ENCODE measurements at regions not wholly inside any gene's neighbourhood (a gene's known extent, or its start where the extent isn't known, plus 50 kb on each side); places are given as distances from the start of the nearest gene placed in this dataset.

- no peaks in the 10 kb centered on the region for H3K9me3 Mint-ChIP-seq
- CTCF ChIA-PET: no interaction called here
- no peak overlapping the region for H3K4me3 Mint-ChIP-seq
- TF ChIP-seq CTCF (IDR thresholded peaks at IDR 0.05): no peak
- no peaks in the 10 kb centered on the region for H3K36me3 Mint-ChIP-seq (ENCODE audit: low read depth)
- intact Hi-C loops (cut with micrococcal nuclease): no loop called here
- H3K27me3 Mint-ChIP-seq: no peaks in the 10 kb centered on the region
- no peaks in the 10 kb centered on the region for H3K4me1 Mint-ChIP-seq
- POLR2A ChIA-PET: no interaction called here
- no peak overlapping the region for H3K27ac Mint-ChIP-seq
- no peak for ATAC-seq (ENCODE audit: low read depth)
- no peak for DNase-seq
These were observed 449.4 kb upstream of the HTR2C start for GRCh38 chrX:114134465-114134864.

- ChIA-PET CTCF (no interaction called here), POLR2A (no interaction called here)
- TF ChIP-seq CTCF (IDR thresholded peaks at IDR 0.05): no peak
- H3K36me3 Mint-ChIP-seq (ENCODE audit: low read depth): no peaks in the 10 kb centered on the region
- ATAC-seq (ENCODE audit: low read depth): no peak
- H3K27ac Mint-ChIP-seq: no peak overlapping the region
- H3K4me3 Mint-ChIP-seq: no peak overlapping the region
- H3K9me3 Mint-ChIP-seq: no peaks in the 10 kb centered on the region
- intact Hi-C loops (cut with micrococcal nuclease): loop anchor here (10.0 kb wide), 1 partner anchor 63 kb away; no protein-coding TSS in a partner anchor
- no peaks in the 10 kb centered on the region for H3K4me1 Mint-ChIP-seq
- H3K27me3 Mint-ChIP-seq: no peaks in the 10 kb centered on the region
- DNase-seq: no peak
These were observed 456.4 kb upstream of the HTR2C start for GRCh38 chrX:114127411-114128025.

- H3K4me1 Mint-ChIP-seq: no peaks in the 10 kb centered on the region
- H3K9me3 Mint-ChIP-seq: no peaks in the 10 kb centered on the region
- ChIA-PET CTCF (no interaction called here), POLR2A (no interaction called here)
- ATAC-seq (ENCODE audit: low read depth) (no peak), DNase-seq (no peak)
- TF ChIP-seq CTCF (IDR thresholded peaks at IDR 0.05): no peak
- H3K36me3 Mint-ChIP-seq (ENCODE audit: low read depth): no peaks in the 10 kb centered on the region
- H3K4me3 Mint-ChIP-seq: no peak overlapping the region
- no peaks in the 10 kb centered on the region for H3K27me3 Mint-ChIP-seq
- no peak overlapping the region for H3K27ac Mint-ChIP-seq
- intact Hi-C loops (cut with micrococcal nuclease): loop anchor here (10.0 kb wide), 1 partner anchor 62 kb away; no protein-coding TSS in a partner anchor
These were observed 456.9 kb upstream of the HTR2C start for GRCh38 chrX:114127005-114127404.

GRCh38 chrX:114101081-114101480, 482.8 kb upstream of the HTR2C start:
- Mint-ChIP-seq H3K4me3 (no peak overlapping the region), H3K27me3 (no peaks in the 10 kb centered on the region), H3K4me1 (peaks cover 3% of the 10 kb centered on the region), H3K36me3 (ENCODE audit: low read depth) (no peaks in the 10 kb centered on the region), H3K27ac (no peak overlapping the region), H3K9me3 (no peaks in the 10 kb centered on the region)
- ChIA-PET CTCF (no interaction called here), POLR2A (no interaction called here)
- DNase-seq (no peak), ATAC-seq (ENCODE audit: low read depth) (no peak)
- intact Hi-C loops (cut with micrococcal nuclease): no loop called here
- TF ChIP-seq CTCF (IDR thresholded peaks at IDR 0.05): no peak

- Mint-ChIP-seq H3K9me3 (no peaks in the 10 kb centered on the region), H3K4me1 (peaks cover 3% of the 10 kb centered on the region), H3K27me3 (no peaks in the 10 kb centered on the region), H3K4me3 (no peak overlapping the region), H3K27ac (no peak overlapping the region), H3K36me3 (ENCODE audit: low read depth) (no peaks in the 10 kb centered on the region)
- TF ChIP-seq CTCF (IDR thresholded peaks at IDR 0.05): no peak
- ATAC-seq (ENCODE audit: low read depth): no peak
- ChIA-PET POLR2A (interaction anchor here (0.5 kb wide), 1 partner anchor 569 kb away, joined by 3 read pairs; no protein-coding TSS in a partner anchor), CTCF (no interaction called here)
- intact Hi-C loops (cut with micrococcal nuclease): no loop called here
- no peak for DNase-seq
These were observed 486.0 kb upstream of the HTR2C start for GRCh38 chrX:114097866-114098265.
